HG03095 (cell line): ENCODE measurements at regions not wholly inside any gene's neighbourhood (a gene's known extent, or its start where the extent isn't known, plus 50 kb on each side); places are given as distances from the start of the nearest gene placed in this dataset.
A peak's percentile ranks its signal among the peaks of the same experiment; 100 is the strongest.

ENCODE experiments used
- ATAC-seq: cut with Tn5 transposase; IDR thresholded peaks from one replicate; pipeline ENCODE4 v1.9.1; 2021; ENCODE audit warnings: moderate library complexity; ENCODE audit not compliant: unreplicated experiment

DNA sequence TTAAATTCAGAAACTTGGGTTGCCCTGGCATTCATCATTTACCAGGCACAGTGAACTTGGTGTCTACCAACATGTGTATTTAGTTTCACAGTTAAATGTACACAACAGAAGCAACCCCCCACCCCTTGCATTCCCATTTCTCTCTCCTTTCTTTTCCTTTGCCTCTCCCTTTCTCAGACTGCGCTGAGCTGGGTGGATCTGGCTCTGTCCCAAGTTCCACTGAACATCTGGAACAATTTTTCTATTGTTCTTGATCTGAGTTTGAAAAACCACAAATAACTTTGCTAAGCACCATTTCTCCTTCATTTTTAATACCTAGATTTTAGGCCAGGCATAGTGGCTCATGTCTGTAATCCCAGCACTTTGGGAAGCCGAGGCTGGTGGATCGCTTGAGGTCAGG, 242.2 kb downstream of the ABHD5 start:
- ATAC-seq = no peak

DNA sequence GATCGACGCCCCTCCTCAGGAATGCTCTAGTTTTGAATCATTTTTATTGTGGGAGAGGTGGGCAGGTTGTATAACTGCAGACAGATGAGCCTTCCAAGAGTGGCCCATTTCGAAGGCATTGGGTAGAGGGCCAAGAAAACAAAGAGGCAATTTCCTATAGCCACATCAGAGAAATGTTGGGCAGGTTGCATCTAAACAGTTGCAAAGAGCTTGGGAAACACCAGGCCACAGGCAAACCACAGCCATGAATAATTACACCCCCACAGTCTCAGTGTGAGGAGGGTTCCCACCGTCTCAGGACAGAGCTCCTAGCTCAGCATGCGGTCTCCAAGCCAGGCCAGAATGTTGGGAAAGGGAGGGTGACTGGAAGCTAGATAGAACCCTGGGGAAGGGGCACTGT, 257.3 kb downstream of the ABHD5 start:
- no peak for ATAC-seq

DNA sequence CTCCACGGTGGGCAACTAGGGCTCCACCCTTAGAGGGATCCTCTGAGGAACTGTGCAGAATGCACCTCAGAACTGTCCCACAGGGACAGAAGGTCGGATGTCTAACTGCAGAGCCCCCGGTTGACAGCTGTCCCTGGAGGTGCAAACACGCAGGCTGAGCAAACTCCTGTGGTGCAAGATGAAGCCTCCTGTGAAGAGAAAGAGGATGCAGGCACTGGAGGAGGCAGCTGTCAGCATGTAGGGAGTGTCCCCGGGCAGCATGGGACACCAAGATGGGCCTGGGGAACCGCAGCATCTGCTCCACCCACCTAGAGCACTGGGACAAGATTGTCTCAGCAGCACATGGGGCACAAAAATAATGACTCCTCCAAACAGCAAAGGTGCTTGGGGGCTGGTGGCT, 258.9 kb downstream of the ABHD5 start:
- ATAC-seq = no peak

DNA sequence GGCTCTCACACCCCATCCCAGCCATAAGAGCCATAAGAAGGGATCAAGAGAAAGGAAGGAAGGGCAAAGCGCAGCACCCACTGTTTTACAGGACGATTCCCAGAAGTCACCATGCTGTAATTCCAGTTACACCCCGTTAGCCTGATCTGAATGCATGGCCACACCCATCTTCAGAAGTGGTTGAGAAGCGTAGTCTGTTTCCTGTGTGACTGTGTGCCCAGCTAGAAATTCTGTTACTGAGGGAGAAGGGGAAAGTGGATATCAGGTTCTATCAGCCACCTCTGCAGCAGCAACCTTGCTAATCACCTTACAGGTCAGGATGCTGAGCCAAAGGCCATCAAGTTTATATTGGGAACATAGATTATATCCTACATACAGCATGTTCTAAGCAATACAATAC, 260.0 kb downstream of the ABHD5 start:
- ATAC-seq = no peak

DNA sequence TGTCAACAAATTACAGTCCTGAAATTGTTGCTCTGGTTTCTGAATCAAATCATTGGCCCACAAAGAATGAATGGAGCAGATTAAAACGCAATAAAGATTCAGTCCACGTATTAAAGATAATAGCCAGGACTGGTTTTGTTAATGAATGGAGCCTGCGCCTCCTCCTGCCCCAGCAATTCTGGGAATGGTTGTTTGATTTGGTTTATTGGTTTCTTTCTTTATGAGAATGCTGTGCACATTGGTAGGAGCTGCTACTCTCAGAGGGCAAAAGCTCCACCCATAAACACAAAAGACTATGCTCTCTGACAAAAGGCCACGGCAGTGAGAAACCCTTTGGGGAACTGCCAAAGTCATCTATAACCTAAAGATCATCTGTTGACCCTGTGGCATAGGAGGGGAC, 261.1 kb downstream of the ABHD5 start:
- ATAC-seq = no peak

DNA sequence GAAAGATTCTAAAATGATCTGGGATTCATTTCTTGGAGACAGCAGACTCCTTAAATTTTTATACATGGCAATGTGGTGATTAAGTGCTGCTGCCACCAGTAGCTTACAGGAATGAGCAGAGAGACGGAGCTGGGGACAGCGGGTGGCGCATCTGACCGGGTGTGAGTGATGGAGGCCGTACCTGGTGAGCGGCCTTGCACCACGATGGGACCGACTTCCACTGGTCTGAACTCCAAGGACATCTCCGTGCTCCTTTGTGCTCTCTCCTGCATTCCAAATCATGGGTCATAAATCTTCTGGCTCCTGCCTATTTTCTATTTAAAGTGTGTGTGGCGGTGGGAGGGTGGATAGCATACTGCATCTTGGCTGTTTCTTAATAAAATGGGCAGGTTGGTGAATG, 262.6 kb downstream of the ABHD5 start:
- no peak for ATAC-seq

DNA sequence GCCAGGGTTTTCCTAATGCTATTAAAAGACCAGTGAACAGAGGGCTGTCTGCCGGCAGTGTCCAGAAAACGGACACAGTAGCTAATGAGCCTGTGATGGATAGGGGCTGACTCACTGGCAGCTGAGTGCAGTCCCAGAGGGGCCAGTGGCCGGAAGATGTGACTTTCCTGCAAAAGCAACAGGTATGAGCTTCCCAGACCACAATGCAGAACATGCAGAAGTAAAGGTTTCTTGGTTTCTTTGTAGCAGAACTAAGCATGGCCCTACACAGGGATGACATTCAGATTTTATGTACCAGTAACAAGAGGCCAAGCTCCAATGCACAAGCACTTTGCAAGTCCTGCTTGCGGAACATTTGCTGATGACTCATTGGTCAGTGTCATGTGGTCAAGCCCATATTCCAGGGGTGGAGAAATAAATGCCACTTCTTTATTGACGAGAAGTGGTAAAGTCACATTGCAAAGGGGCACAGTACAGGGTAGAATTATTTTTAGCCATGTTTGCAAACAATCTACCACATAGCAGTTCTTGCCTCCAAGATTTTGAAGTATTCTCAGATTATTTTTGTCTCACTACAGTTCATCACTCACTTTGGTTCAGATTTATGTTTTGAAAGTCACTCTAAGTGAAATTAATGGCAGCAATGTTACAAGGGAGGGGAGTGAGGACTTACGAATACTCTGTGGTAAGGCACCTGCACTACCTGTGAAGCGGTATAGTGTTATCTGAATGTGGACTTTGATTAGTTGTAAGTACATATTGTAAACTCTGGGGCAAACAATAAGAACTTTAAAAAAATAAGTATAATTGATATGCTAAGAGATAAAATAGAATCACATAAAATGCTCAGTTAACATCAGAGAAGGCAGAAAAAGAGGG, 263.3 kb downstream of the ABHD5 start:
- ATAC-seq = no peak

DNA sequence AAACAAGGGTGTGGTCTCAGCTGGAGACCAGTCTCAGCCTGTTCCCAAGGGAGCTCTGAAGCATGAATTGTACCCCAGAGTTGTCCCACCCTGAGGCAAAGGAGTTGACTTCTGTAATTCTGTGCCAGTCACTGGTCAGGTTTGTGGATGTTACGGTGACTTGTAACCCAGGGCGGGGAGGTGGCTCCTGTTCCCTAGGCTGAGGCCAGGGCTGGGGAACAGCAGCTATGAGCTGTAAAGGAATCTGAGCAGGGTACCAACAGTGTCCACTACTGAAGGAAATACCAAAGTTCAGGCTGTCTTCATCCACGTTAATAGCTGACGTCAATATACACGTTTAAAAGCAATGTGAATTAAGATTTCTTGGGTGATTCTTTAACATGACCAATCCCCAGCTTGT, 266.2 kb downstream of the ABHD5 start:
- no peak for ATAC-seq

DNA sequence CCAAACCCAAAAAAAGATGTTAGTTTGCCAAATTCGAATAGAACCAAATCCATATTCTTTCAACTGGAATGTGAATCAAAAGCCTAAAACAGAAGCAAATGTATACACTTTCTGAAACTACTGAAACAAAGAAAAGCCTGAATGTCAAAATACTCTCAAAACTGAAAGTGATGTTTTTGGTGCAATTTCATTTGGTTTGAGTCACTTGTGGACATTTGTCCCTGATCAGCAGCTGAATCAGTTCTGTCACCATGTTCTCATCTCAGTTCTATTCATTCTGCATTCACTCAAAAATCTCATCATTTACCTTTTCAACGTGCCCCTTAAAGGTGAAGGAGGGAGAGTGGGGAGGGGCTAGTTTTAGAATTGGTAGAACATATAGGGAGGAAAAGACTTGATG, 266.8 kb downstream of the ABHD5 start:
- peak; percentile 72 for ATAC-seq

DNA sequence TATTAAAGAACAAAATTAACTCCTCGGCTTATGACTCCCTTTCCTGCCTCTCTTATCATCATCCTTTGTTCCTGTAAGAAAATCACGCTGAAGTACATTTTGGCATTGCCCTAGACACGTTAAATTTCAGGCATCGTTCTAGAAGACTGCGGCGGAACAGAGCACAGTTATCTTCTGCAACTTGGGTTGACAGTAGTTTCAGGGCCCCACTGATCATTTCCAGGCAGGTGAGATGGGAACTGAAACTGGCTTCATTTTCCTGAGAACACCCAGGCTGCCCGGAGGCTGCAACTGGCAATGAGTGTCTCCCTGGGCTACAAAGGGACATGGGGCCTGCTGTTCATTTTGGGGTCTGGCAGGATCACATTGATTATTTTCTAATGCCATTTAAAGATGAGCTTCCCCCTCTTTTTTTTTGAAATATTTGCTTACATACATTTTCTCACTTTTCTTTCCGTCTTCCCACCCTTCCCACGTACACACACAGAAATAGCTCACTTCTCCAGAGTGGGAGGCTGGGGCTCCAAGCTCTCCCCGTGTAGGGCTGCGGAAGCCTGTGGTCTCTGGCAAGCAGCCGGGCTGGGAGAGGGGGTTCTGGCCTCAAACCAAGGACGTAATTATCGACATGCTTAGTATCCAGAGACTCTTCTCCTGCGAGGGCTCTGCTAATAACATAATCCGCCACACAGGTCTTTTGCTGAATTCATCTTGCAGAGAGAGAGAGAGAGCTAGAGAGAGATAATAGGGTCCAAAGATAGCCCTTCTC, 267.4 kb downstream of the ABHD5 start:
- ATAC-seq = no peak

DNA sequence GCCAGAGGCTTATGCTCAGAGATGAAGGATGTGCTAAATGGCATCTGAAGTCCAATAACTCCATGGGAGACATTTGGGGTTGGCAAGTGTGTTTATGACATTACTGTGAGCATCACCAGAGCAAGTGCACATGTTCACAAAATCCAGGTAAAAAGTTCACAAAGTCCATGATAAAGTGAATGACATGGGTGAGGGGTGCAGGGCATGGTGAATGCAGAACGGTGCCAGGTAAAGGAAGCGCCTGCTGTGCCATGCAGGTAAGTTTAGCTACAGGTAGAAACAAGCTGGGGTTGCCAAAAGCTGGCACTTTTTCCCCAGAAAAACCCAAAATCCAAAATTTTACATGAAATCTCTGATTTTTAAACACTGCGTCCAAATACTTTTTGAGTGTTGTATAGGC, 268.2 kb downstream of the ABHD5 start:
- no peak for ATAC-seq

DNA sequence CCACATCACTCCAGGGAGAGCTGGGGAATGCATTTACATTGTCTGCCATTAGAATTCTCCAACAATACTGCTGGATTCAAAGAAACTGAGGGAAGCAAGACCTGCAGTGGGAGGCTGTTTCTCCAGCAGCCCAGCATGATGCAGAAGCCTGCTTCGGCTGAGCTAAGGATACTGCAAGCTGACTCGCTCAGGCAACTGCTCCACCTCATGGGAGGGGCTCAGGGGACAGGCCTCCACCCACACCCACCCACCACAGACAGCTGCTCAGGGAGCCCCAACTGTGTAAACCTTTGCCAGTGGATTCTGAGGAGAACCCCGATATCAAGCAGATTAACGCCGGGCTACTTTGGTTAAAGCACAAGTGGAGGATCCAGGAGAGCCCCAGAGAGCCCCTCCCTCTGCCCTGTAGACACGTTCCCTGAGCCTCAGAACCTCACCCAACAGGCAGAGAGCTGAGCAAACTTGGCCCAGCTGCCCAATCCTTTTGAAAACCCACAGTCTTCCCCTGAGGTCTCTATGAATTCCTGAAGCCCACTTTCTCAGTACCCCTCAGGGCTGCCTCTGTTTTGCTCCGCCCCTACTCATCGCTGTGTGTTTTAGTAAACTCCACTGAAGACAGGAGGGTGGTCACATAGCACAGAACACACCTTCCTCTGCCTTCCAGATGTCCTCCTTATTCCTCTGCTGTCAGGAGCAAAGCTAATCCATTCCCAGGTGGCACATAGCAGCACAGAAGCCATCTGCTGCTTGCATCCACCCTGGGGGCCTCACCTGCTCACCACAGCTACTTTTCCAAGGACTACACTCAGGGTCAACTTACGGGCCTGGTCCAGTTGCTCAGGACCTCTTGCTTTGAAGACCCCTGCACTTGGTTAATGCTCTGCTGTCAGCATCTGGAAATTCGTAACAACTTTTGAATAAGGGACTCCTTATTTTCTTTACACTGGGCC, 269.0 kb downstream of the ABHD5 start:
- no peak for ATAC-seq

DNA sequence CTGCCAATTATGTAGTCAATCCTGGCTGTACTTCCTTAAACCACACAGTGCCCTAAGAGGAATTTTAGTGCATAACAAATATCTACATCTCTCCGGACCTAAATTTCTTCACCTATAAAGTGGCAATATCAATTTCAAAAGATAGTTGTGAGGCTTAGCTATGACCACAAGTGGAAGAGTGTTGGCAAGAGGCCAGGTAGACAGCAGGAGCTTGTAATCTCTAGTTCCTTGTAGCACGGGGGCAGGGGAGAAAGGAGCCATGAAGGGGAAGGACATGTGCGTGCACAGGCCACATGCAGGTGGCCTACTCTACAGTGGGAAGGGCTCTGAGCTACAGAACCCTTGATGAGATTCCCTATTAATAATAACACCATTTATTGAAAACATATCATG, 269.7 kb downstream of the ABHD5 start:
- no peak for ATAC-seq

DNA sequence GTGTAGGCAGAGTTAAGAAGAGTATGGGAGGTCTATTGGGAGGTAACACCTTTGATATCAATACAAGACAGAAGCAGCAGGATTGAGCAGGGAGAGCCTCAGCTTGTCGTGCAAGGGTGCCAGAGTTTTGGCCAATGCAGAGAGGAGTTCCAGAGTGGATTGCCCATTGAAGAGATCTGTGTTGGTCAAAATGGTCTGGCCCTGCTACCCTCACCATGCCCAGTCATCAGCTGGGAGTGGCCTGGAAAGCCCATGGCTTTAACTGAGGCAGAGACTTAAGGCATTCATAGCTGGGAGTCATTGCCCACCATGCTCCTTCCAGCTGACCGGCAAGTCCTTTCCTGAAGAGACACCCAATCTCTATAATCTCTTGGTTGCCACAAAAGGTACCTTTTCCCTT, 271.3 kb downstream of the ABHD5 start:
- no peak for ATAC-seq

DNA sequence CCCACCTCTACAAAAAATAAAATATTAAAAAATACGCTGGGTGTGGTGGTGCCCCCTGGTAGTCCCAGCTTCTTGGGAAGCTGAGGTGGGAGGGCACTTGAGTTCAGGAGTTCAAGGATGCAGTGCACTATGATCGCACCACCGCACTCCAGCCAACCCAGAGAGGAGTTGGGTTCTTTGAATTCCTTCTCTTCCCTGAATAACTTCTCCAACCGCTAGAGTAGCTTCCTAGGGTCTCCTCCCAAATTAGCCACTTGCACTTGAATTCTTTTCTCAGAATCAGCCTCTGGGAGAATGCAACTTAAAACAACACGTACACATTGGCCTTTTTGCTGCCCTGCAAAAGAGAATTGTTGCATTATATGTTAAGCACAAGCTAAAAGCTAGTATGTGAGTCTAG, 272.5 kb downstream of the ABHD5 start:
- no peak for ATAC-seq

DNA sequence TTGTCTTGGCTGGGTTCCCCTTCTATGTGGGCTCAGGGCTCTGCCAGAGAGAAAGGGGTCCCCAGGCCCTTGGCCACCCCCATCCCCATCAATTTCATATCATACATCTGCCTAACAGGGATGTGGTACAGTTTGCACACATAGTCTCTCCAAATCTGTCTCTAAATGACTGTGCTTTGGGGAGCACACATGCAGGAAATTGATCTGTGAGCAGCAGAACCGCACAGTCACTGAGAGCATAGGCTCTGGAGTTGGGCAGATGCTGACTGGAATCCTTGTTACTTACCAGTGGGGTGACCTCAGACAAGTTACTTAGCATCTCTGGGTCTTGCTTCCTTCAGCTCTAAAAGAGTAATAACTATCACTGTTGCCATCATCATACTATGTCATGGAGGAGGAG, 273.9 kb downstream of the ABHD5 start:
- no peak for ATAC-seq

DNA sequence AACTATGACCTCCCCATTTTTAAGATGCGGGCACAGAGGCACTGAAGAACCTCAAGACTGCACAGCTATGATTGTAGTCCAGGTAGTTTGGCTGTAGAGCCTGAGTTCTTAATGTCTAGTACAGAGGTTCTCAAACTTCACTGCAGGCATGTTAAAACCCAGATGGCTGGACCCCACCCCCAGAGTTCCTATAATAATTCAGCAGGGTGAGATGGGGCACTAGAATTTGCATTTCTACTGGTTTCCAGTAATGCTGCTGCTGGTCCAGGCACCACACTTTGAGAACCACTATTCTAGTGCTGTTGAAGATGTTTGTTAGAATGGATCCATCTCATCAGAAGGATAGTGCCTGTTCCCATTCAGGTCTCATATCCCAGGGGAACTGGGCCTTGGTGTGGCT, 274.9 kb downstream of the ABHD5 start:
- no peak for ATAC-seq

DNA sequence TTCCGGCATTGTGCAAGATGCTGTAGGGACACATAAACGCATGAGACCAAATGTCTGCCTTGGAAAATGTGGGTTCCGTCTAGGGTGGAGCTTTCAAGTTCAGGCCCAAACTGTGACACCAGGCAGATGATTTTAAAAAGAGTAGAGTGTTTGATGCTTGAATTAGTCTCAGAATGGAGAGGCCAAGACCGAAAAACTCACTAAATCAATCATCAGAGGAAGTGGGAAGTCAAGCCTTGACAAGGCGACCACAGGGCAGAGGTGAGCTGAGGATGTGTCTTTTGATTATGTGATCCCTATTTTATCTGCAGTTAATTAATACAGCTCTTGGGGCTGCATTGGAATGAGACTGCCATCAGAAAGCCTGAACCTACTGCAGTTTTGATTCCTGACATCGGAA, 275.4 kb downstream of the ABHD5 start:
- no peak for ATAC-seq

DNA sequence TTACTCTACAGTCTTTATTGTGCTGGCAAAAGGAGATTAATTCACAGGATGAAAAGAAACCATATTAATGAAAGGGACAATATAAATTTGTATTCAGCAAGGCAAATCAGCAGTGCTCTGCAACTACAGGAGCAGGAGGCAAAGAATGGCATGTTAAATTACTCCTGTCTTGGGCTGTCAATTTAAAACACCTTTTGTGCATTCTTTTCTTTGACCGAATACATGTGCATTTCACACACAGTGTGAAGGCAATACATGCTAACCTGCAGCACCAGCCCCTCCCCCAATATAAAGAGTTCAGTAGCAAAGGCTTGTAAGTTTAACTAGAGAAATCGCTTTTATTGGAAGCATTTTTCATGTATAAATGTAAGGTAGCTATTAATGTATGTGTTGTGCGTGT, 275.2 kb upstream of the TOPAZ1 start:
- ATAC-seq = no peak

DNA sequence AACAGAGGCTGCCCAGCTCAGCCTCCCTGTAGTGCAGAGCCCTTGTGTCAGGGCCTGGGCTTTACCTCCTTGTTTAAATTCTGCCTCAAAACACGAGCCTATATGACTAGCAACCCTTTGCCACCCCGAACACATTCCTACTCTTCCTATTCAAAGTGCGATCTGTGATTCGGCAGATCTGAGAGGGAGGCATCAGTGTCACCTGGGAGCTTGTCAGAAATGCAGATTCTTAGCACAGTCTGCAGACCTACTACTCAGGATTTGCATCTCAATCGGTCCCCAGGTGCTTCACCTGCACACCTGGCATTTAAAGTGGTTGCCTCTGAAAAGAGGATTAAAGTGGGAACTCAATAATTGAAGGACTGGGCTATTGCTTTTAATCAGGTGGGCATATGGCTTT, 273.2 kb upstream of the TOPAZ1 start:
- no peak for ATAC-seq

DNA sequence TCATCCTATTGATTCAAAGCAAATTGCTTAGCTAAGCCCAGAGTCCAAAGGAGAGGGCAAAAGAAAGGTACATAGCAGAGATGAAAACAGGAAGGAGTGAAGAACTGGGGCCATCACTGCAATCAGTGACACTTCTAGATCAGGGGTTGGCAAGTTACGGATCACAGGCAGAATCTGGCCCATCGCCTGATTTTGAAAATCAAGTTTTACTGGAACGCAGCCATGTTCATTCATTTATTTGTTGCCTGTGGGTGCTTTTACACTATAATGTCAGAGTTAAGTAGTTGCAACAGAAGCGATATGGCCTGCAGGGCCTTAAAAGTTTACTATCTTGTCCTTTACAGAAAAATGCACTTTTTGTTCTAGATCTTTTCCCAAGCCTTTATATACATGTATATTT, 271.7 kb upstream of the TOPAZ1 start:
- no peak for ATAC-seq
